ENCODE measurements at regions not wholly inside any gene's neighbourhood (a gene's known extent, or its start where the extent isn't known, plus 50 kb on each side); places are given as distances from the start of the nearest gene placed in this dataset.

- TF ChIP-seq CTCF (IDR thresholded peaks at IDR 0.05), result no peak
- TF ChIP-seq POLR2A (IDR thresholded peaks at IDR 0.05), result no peak
- no peak for TF ChIP-seq POLR2AphosphoS5 (IDR thresholded peaks at IDR 0.05)
Measured at GRCh38 chr2:186164325-186164724, 321.7 kb upstream of the ZC3H15 start.
